NCI-H128 (cell line): ENCODE measurements at regions not wholly inside any gene's neighbourhood (a gene's known extent, or its start where the extent isn't known, plus 50 kb on each side); places are given as distances from the start of the nearest gene placed in this dataset.

ENCODE experiments used
- DNase-seq: peaks from one replicate; lab custom pipeline; 2025; ENCODE audit not compliant: unreplicated experiment; lab: John Stamatoyannopoulos, UW

DNA sequence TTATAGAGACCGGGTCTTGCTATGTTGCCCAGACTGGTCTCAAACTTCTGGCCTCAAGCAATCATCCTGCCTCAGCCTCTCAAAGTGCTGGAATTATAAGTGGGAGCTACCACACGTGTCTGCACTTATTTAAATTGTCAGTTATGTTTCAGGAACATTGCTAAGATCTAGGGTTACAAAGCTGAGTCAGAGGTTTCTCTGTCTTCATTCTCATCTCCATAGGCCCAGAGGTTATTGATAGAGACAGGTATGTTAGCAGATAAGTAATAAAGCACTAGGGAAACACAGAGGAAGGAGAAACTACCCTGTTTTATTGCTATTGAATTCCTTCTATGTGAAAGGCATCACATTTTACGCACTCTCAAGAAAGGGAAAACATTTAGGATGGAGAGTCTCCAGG lies 214.1 kb downstream of the REEP3 start:
- DNase-seq = no peak

DNA sequence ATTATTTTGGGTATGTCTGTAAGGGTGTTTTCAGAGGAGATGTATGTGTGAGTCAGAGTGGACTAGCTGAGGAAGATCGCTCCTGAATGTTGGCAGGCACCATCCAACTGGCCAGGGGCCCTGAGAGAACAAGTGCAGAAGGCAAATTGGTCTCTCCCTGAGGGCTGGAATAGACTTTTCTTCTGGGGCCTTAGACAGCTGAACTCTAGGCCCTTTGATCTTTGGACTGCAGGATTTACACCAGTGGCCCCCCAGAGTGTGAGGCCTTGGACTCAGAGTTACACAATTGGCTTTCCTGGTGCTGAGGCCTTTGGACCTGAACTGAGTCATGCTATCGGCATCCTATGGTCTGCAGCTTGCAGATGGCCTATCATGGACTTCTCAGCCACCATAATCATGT lies 217.2 kb downstream of the REEP3 start:
- no peak for DNase-seq

DNA sequence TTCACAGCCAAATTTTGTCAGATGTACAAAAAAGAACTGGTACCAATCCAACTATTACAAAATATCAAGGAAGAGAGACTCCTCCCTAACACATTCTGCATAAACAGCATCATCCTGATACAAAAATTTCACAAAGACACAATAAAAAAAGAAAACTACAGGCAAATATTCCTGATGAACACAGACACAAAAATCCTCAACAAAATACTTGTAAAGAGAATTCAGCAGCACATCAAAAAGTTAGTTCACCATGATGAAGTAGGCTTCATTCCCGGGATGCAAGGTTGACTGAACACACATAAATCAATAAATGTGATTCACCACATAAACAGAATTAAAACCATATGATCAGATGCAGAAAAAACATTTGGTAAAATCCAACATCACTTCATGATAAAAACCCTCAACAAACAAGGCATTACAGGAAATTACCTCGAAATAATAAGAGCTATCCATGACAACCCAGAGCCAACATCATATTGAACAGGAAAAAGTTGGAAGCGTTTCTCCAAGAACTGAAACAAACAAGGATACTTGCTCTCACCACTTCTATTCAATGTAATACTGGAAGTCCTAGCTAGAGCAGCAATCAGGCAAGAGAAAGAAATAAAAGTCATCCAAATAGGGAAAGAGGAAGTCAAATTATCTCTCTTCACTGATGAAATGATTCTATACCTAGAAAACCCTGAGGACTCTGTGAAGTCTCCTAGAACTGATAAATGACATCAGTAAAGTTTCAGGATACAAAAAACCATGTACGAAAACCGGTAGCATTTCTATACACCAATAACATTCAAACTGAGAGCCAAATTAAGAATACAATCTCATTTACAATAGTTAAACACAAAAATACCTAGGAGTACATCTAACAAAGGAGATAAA lies 223.1 kb downstream of the REEP3 start:
- DNase-seq = no peak

DNA sequence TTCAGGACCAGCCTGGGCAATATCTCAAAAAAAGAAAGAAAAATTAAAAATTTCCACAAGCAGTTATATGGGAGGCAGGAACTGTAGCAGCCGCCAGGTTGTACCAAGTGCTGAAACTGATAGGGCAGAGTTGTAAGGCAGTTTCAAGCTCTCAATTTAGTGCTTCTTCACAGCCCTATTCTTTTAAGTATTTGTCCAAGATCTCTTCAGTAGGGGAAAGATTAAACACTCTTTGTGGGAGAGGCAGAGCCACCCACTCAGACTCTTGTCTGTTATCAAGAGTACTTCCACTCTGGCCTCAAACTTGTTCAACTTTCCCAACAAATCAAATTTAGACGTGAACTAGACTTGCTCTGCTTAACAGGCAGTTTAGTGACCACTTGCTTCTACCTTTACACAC lies 228.7 kb downstream of the REEP3 start:
- no peak for DNase-seq

DNA sequence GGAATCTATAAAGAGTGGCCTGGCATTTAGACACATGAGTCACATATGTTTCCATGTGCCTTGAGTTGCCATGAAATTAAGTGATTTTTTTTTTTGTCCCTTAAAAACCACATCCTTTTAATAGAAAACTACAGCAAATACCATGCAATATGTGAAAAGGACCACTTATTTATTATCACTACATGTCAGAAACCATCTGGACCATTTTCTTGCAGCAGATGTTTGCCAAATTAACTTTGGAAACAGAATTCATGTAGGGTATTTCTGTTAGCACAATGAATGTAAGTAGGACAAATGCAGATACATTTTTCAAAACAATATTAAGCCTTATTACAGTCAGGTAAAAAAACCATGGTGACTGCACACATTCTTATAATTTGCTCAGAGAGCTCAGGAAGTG lies 230.6 kb downstream of the REEP3 start:
- DNase-seq = no peak

DNA sequence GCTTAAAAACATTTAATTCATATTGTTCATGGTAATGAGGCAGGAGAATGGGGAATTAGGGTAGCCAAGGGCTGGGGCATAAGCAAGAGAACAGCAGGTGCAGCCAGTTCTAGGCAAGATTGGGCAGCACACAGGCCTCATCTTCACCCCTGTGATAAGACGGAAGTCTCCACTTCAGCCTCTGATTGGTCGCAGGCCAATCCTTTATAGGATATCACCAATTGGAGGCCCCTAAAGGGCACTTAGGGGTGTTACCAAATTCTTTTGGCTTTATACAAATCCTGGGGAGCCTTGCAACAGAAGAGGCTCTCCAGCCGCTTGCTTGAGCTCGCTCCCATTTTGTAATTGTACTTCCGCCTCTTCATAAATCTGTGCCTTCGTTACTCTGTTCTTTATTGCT lies 231.1 kb downstream of the REEP3 start:
- DNase-seq = no peak

DNA sequence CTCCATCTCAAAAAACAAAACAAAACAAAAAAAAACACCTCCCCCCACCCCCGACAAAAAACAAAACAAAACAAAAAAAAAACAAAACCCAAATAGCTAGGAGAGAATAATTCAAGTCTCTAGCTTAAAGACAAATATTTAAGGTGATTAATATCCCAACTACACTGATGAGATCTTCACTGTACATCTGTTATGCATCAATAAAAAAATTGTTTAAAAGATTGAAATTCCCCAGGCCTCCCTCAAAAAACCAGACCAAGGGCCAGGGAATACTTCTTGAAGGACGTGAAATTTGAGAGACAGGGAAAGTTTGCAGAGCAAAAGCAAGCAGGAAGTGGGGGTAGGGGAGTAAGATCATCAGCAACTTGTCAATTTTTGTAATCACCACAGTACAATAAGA lies 232.6 kb downstream of the REEP3 start:
- no peak for DNase-seq

DNA sequence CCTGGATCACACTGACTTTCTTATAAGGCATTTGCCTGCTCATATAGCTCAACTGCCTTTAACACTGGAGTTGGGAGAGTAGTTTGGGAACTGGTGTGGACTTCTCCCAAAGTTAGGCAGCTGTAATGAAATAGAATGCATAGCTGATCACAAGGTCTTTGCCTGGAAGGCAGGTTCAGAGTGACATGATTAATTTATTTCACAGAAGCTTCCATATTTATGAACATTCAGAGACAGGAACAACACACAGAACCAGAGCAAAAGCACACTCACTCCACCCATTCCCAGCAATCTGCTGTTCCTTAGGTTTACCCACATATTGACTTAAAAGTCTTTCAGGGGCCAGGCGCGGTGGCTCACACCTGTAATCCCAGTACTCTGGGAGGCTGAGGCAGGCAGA lies 234.2 kb downstream of the REEP3 start:
- no peak for DNase-seq

DNA sequence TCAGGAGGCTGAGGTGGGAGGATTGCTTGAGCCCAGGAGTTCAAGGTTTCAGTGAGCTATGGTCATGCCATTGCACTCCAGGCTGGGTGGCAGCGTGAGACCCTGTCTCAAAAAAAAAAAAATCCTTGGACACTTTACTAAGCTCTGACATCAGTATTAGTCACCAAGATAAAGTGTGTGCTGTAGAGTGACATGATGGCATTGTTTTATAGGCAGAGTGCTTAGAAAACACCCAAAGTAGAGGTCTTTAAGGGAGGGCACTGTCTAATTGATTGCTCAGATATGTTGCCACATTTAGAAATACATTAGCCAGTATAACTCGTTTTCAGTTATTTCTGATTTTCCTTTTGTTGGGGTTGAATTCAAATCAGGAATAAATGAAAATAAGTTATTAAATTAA lies 235.9 kb downstream of the REEP3 start:
- no peak for DNase-seq

DNA sequence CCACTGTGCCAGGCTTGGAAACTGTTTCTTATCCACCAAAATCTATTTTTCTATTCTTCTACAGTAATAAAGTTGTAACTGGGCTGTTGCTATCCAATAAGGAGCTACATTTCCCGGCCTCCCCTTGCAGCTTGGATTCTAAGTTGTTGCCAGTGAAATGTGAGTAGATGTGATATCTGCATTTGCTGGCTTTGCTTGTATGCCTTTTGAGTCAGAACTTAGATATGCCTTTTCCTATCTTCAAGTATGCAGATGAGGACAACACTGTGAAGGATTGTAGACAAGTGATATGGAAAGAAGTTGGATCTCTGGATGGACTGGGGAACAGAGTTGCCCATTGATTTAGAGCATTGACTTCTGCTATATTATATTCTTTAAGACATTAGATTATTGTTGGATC lies 236.9 kb downstream of the REEP3 start:
- DNase-seq = no peak

DNA sequence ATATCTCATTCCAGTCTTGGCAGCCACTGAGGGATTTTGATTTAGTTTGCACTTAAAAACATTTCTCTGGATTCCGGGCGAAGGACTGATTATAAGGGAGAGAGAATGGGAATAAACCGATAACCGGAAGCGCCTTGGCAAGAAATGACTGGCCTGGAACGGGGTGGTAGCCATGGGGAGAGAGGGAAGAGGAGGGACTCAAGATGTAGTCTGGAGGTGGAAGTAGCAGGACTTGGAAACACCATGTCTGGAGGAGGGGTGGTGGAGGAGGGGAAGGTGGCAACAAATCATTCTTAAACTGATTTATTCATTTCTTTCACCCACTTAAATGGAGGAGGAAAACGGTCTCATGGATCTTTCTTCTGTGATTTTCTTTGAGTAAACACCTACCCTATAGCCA lies 238.1 kb downstream of the REEP3 start:
- DNase-seq = no peak

DNA sequence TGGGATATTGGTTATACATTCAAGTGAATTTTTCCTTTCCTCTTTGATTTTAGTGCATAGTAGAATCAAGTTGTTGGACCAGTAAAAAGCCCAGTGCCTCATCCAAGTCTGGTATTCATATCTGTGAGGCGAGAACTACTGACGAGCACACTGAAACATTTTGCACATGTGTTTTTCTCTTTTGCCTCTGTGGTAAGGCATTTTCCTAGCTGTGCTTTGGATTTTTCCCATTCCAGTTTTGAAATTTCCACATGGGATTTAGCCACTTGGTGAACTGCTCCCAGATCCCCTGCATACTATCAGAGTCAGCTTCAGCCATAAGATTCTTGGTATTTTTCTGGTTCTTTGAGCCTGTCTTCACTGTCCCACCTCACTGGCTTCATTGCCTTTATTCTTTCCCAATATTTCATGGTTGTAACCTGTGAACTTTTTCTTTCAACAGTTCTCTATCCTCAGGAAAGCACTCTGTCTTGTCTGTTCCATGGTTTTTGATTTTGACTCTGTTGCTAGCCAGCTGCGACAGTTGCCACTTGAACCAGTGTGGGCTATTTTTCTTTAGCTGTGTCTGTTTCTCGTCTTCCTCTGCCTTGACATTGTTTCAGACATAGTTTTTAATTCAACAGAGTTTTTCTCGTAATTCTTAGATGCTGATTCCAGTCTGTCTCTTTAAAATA lies 239.0 kb downstream of the REEP3 start:
- no peak for DNase-seq

DNA sequence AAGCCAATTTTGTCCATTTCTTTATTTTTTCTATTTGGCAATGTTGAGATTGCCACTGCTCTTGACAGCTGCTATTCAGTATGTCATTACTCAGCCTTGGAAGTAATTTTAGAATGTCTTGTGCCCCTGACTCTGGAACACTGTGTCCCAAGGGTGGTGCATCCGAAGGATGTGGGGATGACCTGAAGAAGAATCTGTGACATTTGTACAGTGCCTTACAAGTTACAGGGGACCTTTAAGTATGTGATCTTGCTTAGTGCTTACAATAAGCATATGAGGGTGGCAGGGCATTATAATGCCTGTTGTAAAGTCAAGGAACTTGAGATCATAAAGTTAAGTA lies 239.5 kb downstream of the REEP3 start:
- DNase-seq = no peak

DNA sequence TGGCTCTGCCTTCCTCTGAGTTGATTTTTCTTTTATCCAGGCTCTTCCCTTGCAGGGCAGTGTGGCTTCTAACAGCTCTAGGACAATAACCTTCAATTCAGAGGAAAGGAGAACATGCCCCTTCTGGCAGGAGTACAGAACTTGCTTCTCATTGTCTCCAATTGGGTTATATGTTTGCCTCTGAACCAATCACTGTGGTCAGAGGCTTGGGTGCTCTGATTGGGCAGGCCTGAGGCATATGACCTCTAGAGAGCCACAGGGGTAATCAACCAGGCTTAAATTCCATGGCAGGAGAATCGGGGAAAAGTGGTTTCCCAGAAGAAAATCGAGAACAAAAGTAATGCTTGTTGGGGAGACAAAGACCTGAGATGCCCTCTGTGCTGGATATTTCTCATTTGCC lies 240.0 kb downstream of the REEP3 start:
- DNase-seq = no peak

DNA sequence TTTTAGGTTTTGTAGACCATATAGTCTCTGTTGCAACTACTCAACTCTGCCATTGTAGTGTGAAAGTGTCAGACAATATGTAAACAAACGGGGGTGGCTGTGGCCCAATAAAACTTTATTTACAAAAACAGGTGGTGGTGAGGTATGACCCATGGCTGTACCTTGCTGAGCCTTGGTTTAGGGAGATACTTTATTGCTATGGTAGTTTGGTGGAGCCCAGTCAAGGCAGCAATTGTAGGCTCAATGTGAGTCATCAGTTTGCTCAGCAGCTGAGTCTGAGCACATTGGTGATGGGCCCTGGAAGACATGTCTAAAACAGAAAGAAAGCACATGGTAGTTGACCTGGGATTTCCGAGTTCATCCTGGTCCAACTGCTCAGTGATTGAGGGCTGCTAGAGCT lies 242.5 kb downstream of the REEP3 start:
- no peak for DNase-seq

DNA sequence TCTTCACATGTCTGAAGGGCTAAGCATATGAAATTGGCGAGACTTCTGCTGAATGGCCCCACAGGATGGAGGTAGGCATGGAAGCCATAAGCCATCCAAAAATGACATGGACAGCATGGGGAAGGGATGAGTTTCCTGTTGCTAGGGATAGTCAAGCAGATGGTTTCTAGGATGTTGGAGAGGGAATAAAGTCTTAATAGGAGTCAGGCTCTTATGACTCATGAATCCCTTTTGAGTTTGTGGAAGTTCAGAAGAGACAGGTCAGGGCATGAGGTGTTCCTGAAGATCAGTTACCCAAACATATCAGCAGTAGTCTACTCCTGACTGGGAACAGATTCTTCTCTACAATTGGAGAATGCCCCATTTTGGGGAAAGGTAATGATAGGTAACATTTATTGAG lies 243.9 kb downstream of the REEP3 start:
- no peak for DNase-seq

DNA sequence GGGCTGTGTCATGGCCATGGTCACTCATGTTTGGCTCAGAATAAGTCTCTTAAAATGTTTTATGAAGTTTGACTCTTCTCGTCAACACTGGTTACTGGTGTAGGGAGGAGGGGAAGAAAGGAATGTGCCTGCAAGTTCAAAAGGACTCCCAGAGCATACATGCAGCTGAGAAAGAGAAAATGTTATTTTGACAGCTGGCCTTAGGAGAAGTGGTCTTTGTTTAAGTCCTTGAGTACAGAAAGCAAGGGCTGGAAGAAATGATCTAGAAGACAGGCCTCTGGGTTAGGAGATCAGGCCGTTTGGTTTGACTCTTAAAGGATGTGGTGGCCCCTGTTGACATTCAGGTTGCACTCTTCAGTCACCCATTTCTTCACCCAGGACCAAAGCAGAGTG lies 245.5 kb downstream of the REEP3 start:
- DNase-seq = no peak

DNA sequence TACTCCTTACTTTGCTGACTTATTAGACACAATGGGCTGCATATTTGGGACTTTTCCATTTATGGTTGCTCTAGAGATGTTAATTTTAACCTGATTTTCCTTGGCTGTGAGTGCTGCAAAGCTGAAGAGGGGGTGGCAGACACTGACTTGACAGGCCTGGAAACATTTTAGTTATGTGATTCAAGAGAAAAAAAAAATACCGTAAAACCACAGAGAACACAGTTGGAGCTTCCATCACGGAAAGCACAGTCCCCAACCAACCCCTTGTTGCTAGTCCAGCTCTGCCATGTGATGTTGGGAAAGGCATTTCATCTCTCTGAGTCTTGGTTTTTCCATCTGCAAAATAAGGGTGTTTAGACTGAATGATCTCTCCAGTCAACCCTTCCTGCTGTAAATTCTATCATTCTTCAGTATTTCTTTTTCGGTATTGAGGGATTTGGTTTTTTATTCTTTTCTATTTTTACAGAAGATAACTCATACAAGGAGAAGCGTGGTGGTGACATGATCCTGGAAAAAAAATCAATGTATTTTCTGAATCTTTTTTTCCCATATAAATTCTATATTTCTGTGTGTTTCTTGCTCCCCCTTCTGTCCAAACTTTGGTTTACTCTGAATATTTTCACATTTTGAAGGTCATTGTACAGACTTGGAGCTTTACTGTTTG lies 246.1 kb downstream of the REEP3 start:
- DNase-seq = no peak

DNA sequence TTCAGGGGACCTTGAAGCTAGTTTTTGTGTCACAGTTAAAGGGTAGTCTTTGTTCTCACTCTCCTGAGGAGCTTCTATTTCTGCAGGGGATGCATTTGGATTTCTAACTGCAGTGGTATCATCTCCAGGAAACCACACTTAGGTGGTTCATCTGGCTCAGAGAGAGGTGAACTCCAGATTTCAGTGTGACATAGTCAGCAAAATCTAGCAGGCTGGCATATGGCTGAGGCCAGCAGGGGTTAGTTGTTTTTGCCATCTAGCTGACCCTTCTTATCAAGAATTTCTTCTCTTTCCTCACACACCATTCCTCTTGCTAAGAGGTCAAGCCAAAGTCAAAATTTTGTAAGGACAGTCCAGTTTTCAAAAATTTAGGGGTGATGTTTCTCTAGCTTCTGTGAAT lies 248.2 kb downstream of the REEP3 start:
- no peak for DNase-seq

DNA sequence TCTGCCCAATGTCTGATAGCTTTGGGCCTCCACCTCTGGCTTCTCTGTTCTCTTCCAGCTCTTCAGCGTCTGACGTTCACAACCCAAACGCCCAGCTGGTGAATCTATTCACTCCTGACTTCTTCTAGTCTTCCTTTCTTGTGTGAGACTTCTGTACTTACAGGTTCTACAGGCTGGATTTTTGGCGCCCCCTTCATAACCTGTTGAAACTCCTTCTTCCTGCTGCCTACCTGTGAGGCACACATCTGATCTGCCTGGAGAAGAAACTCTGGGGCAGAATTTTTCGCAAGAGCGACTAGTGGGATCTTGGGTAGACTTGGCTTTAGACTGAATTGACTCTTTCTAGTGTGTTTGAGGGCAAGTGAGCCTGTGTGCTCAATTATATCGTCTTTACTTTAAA lies 249.3 kb downstream of the REEP3 start:
- no peak for DNase-seq

DNA sequence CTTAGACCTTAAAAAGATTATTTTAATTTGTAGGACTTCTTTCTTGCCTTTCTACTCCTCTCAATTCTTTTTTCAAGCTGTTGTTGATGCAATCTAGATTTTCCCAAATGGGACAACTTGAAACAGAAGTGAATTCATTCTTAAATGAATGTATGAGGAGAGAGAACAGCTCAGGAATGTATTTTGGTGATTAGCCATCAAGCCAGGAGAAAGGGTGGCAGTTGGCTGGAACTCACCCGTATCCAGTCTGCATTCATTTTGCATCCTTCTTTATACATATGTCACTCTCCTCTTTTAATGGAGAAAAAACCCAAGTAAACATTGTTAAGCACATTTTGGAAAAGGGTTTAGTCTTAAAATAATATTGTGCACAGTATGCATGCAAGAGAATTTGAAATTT lies 251.3 kb downstream of the REEP3 start:
- DNase-seq = no peak

DNA sequence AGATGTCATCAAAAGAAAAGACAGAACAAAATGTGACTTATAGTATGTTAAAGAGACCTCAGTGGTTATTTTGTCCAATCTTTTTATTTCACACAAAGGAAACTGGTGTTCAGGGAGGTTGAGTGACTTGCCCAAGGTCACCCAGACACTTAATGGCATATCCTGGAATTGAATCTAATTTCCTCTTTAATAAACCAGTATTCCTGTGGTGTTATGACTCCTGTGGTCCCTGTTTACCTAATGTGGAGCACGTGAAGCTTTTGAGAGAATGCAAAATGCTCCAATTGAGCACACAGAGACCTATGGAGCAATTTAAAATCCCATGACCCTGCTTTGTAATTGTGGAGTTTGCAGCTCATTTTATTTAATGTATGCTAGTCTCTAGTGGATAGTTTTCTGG lies 251.9 kb downstream of the REEP3 start:
- no peak for DNase-seq
